HG02870 (cell line): ENCODE measurements at regions not wholly inside any gene's neighbourhood (a gene's known extent, or its start where the extent isn't known, plus 50 kb on each side); places are given as distances from the start of the nearest gene placed in this dataset.
"Not testable (repeated sequence)": the region's sequence is repeated elsewhere in the genome, so short reads cannot be mapped to it uniquely, and the experiment has no call there.

ENCODE experiments used
- ATAC-seq: cut with Tn5 transposase; IDR thresholded peaks from one replicate; pipeline ENCODE4 v1.9.1; 2021; ENCODE audit warnings: mild to moderate bottlenecking, moderate library complexity; ENCODE audit not compliant: unreplicated experiment

DNA sequence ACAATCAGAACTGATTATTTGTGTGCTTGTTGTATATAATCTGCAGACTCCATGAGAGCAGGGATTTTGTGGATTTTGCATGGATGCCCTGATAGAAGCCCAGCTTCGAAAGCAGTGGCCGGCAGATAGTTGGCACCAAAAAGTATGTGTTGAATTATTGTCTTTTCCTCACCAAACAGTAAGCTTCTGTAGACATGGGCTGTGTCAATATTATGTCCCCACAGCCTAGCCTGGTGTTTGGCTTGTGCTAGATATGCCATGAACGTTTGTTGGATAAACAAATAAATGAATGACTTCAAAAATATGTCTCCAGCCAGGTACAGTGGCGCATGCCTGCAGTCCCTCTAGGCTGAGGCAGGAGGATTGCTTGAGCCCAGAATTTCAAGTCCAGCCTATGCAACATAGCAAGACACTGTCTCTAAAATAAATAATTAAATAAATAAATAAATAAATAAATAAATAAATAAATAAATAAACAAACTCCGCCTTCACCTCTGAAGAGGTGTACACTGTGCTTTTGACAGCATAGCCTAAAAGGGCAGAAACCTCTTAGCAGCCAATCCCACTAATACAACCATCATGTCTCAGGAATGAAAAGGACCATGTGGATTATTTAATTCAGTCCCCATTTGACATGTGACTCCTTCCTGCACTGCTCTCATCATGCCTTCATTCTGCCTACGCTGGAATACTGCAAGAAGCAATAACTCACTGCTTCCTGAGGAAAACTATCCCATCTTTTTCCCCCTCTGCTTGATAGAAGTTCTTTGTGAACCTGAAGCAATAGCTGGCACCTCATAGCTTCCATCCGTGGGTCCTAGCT lies 335.2 kb downstream of the FBXW7 start:
- ATAC-seq = no peak

DNA sequence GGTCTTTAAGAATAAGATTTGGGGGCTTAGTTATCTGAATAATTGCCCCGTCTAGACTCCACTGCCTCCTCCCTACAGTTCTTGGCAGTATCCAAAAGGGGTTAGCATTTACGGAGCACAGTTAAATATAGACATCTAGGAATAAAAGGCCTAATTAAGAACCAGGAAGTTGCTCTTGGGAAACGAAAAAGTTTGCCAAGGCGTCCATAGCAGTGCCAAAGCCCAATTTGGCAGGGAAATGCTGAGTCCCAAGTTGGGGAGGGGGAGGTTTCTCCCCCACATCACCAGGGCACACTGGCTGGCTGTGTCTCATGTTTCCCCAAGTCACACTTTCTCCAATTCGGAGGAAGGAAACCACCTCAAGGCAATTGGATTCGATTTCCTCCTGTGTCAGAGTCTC lies 338.7 kb downstream of the FBXW7 start:
- ATAC-seq = no peak

DNA sequence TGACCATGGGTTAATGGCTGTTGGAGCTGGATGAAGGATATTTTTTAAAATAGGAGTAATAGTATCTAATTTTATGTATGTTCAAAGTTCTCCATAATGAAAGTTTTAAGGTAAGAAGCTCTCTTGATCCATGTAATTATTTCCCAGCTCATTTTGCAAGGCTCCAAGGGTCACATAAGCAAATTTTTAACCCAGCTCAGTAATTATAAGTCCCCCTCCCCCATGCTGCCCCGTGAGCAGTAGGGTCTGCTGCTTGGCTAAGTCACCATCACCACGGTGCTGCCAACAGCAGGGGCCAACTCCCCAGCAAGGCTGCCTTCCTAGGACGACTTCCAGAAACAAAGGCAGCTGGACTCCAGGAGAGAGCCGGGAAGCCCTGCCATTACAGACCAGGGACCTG lies 340.0 kb downstream of the FBXW7 start:
- ATAC-seq = no peak

DNA sequence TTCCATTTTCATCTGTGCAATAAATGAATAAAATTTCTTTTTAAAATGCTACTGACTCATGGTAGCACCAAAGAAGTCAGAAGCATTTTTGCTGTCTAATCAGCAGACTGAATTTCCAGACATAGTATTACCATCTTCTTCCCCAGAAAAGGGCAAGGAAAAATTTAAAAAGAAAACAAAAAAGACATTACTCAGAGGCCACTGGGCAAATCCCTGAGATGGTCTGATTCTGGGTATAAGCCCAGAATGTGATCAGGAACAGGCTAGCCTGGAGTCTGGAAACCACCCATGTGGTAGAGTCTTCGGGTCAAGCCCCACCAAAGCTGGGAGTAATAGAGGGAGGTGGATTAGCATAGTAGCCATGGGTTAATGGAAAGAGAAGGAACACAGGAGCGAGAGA lies 342.8 kb downstream of the FBXW7 start:
- no peak for ATAC-seq

DNA sequence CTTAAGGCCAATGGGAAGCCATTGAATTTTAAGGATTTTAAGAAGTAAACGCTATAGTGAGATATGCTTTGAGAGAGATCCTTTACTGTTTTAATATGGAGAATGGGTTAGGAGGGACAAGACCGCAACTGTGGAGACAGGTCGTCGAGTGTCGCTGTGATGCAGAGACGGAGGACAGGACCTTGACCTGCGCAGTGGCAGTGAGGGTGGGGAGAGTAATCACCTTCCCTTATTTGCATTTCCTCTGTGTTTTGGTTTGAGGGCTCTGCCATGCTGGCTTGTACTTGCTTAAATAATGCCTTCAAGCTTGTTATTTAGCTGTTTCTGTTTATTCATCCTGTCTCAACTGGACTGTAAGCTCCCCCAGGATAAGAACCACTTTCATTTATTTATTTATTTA lies 345.0 kb downstream of the FBXW7 start:
- ATAC-seq = no peak

DNA sequence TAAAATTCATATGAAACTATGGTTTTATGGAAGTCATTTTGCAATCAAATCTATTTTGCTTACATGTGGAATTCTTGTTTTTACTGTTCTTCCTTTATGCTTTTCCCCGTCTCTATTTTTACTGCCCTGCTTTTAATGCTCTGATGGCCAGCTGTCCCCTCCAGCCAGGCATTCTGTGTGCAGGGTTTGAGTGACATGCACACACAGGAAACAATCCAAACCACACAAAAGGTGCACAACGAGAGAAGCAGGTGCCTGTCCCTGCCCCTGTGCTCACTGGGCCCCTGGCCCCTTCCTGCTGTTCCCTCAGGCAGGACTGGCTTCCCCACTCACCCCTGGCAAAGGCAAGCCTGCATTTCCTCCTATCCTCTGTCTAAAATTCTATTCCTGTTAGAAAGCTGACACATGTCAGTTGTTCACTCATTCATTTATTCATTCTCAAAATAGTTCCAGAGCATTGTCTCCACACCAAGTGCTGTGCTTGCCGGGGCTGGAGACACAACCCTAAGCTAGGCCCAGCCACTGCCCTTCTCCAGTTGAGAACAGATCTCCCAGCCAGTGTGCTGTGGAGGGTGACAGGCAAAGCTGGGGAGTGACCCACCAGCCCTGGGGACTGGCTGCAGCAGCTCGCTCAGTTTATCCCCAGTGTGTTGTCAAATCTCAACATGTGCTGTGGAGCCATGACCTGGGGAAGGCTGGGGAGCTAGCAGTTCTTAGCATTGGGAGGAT lies 346.3 kb downstream of the FBXW7 start:
- ATAC-seq = peak; percentile 78

DNA sequence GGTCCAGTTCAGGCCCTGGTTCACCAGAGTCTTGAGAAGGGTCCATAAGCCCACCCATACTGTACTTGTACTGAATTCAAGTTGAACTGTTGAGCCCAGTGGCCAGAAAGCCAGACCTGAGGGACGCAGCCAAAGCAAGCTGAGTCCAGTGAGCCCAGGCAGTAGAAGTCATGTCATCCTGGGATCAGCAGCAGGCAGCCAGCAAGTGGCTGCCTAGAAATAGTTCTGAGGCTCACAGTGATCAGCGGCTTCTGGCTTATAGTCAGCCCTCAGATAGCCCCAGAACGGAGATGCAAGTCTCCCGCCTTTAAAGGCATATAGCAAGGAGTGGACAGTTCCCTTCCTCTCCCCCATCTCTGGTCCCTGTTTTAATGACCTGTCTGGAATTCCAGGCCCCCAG lies 347.1 kb downstream of the FBXW7 start:
- ATAC-seq = no peak

DNA sequence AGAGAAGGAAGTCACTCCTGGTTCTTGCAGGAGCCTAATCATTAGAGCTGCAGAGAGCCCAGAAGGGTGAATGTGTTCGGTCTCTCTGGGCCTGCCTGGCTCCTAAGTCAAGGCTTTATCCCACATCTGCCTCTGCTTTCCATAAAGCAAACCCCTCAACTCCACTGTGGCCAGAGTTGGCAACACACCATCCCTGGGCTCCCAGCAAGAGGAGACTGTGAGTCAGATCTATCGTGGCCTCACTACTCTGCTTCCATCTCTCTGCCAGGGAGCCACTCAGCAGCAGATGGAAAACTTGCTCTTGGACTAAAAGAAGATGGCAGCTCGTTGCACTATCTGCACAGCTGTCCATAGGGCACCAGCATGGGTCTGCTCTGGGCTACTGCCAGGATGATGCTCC lies 348.2 kb downstream of the FBXW7 start:
- ATAC-seq = no peak

DNA sequence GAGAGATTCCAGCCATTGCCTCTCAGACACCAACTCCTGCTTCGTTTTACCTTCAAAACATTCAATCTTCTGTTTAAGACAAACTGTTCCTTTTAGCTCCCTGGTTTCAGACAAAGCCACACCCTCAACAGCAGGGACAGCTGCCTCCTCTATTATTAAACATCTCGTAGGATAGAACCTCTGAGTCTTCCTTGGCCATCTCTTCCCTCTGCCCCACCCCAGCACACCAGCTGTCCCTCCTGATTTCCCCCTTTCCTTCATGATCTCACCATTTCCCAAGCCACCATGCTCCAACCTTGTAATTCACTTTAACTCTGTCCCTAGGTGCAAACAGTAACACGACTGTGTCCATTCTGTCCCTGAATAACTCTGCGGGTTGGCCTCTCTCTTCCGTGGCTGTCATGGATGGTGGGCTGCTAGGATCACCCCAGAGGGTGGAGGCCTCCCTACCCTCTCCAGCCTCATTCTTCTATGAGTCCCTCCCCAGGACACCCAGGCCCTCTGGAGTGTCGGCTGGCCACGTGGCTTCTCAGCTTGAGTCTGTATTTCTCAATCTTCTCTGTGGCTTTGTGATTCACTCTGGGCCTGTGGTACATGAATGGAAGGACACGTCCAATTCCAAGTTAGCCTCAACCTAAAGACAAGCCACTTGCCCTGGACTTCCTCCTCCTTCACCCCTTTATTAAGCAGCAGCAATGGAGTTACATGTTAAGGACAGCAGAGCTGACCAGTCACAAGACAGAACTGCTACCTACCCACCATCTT lies 349.9 kb downstream of the FBXW7 start:
- no peak for ATAC-seq

DNA sequence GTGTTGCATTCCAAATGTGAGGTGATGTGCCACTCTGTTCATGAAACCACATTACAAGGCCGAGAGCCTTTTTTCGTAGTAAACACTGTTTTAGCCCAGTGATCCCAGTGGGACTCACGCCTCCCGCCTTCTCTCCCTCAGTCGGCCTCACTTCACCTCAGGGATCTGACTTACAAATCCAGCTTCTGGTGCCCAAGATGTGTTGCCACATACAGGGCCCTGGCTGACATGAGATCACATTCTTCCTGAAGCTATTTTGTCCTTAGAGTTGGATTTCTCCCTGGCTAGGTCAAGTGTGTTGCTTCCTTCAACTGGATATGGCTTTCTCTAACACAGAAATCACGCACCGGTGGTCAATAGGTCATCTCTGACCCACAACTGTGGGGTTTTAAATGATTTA lies 354.7 kb downstream of the FBXW7 start:
- ATAC-seq = no peak

DNA sequence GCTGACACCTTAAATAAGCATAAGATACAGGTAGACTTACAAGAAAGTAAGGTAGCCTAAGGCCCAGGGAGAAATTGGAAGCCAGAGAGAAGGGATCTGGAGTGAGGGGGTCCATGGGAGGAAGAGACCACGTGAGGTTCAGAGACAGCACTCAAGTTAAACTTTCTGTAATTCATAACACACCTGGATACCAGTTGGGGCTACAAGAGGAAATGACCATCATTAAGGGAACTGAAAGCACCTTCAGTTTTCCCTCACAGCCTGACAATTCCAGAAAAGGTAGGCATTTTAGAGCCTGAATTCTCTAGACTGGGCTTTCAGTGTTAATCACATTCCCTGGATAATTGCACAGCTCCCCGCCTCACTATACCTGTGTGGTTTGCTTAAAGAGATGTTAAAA lies 355.5 kb downstream of the FBXW7 start:
- no peak for ATAC-seq

DNA sequence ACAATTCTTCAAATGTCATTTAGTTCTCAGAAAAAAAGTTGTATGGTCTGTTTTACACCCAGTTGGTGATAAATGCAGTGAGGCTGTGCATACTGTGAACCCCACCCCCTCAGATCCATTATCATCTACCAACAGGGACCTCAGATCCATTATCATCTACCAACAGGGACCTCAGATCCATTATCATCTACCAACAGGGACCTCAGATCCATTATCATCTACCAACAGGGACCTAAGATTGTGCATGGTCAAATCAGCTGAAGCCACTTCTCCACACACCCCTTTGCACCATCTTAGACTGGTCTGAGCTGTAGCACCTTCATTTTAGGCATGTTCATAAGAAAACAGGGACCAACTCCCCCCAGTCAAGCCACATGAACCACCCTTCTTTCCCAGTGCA lies 358.4 kb downstream of the FBXW7 start:
- ATAC-seq = not testable (repeated sequence)

DNA sequence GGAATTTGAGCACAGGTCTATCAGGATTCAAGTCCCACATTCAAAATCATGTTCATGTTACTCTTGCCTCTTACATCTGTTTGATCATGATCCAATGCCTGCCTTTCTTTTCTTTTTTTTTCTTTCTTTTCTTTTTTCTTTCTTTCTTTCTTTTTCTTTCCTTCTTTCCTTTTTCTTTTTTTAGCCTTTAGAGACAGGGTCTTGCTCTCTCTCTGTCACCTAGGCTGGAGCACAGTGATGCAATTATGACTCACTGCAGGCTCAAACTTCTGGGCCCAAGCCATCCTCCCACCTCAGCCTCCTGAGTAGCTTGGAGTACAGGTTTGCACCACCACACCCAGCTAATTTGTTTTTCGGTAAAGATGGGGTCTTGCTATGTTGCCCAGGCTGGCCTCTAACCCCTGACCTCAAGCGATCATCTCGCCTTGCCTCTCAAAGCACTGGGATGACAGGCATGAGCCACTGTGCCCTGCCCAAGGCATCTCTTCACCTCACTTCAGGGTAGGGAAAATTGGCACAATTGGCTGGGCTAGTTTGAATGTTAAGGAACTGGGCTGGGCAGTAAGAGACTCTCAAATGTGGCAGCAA lies 359.2 kb downstream of the FBXW7 start:
- no peak for ATAC-seq

DNA sequence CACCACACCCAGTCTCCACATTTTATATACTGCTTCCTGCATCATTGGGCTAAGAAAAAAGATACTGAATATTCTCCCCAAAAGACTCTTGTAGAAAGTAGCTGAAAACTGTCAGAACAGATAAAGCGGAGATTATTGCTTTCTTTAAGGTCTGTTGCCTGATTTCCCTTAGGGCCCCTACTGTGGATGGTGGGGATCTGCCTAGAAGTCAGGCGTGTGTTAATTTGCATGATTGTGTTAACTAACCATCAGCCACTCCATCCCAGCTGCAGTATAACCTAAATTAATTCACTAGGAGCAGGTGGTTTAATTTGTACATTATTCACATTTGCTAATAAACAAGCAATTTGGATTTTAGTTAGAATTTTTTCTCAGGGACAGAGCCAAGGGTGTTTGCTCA lies 360.3 kb downstream of the FBXW7 start:
- no peak for ATAC-seq

DNA sequence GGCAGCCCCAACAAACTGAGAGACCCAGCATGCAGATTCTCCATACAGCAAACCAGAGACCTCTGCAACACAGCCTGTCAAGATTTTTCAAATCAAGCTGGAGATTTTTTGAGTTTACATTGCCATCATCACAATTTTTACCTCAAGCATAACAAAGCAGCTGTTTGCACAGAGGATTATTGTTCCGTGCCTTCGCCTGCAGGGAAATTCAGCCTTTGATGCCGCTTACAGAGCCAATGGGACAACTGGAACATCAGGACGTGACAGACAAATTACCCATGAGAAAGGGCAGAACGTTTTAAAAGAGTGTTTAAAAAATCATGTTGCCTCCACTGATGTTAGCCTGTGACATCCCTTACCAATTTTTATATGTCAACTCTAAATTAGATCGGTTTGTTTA lies 363.7 kb downstream of the FBXW7 start:
- ATAC-seq = no peak

DNA sequence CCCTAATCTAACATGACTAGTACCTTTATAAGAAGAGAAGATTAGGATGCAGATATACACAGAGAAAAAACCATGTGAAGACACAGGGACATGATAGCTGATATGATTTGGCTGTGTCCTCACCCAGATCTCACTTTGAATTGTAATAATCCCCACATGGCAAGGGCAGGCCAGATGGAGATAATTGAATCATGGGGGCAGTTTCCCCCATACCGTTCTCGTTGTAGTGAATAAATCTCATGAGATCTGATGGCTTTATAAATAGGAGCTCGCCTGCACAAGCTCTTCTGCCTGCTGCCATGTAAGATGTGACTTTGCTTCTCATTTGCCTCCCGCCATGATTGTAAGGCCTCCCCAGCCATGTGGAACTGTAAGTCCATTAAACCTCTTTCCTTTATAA lies 364.3 kb downstream of the FBXW7 start:
- ATAC-seq = no peak

DNA sequence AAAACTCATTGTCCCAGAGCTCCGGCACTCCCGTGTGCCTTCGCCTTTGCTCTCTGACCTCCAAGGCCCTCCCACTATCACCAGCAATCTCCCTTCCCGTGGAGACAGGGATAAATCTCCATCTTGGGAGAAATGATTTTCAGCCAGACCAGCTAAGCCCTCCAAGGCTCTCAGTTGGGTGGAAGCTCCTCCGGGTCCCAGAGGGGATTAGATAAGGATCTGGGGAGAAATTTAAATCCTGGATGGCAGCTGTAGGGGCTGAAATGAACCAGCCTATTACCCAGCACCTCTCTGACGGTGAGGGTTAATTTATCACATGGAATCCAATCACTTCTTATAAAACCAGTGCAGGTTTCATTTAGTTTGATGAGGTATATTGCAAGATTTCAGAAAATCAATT lies 366.2 kb downstream of the FBXW7 start:
- ATAC-seq = no peak

DNA sequence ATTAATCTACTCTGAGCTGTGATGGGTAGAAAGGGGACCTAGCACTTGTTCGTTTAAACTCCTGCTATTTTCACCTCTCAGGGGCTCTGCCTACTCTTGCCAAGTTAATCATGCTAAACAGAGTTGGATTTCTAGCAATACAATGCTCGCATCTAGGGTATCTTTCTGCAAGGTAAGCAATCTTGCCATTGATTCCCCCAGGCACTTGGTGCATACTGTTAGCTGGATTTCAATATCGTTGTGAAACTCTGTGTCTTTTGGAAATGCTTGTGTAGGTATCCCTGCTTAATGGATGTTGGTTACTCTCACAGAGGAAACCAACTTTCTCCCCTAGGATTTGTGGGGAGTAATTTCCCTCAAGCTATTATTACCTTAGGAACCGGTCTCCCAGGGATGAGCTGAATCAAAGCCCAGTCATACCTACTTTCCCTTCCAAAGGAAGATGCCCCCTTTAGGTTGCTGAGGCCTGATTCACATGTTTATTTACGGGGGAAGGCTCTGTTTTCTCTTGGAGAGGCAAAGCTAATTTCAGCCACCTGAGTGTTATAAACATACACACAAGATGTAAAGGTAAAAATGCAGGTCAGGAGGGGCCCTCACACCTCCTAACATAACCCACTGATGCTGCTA lies 366.8 kb downstream of the FBXW7 start:
- no peak for ATAC-seq

DNA sequence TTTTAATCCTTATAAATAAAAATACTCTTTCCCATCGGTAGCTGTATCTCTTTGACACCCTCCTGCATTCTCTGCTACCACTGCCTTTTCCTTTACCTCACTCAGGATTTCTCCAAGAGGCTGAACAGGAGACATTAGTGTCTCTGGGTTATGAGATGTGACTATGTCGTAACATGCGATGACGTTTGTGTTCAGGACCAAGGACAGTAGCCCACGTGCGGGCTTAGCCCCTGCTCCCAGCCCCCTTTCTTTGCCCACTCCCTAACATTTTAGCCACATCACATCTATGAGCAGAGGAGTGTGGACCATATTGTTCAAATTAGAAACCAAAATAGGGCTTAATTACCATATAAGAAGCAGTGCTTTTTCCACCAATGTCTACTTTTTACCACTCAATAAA lies 369.3 kb downstream of the FBXW7 start:
- no peak for ATAC-seq

DNA sequence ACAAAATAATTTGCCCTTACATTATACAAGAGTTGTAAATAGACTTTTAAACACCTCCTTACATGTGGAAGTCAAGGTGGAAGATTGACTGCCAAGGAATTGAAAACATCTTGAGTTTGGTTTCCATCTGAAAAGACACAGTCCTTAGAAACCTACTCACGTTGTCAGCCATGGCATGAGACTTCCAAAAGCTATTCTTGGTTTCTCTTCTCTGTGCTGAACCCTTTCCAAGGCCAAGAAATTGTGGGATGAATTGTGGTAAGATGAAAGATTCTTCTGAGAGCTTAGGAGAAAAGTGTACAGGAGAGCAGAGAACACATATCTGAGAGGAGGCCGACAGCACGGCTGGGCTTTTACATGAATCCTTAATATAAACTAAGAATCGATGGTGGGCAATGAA lies 370.0 kb downstream of the FBXW7 start:
- no peak for ATAC-seq

DNA sequence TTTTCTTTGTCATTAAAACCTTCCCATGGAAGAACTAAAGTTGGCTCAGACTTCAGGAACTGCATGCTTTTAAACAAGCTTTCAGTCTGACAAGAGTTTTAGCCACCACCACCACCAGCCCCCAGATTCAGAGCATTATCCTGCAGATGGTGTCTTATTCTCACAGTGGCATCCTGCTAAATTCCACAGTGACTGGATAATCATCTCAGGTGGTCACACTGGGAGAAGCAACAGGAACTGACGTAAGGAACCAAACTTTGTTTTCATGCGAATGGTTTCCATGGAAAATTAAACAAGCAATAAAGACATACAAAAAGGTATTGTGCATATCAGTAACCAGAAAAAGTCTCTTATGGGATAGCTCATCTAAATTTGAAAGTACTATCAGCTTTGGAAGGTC lies 370.7 kb downstream of the FBXW7 start:
- no peak for ATAC-seq
